ENCODE measurements at regions not wholly inside any gene's neighbourhood (a gene's known extent, or its start where the extent isn't known, plus 50 kb on each side); places are given as distances from the start of the nearest gene placed in this dataset.

DNA sequence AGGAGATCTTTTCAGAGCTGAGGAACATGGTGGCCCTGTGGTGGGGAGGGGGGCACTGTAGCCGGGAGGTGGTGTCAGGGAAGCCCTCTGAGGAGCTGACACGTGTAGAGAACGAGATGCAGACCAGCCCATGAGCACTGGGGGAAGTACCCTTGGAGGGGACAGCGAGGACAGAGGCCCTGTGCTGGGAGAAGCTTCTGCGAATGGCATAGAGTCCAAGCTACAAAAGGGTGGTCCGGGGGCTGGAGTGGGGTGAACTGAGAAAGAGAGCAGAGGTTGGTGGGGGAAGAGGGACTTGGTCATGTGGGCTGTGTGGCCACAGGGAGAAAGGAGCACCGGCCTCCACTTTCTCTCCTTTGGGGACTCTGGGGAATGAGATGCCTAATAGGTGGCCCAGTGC lies 270.8 kb downstream of the CBLN1 start:
- TF ChIP-seq EZH2 (IDR thresholded peaks at IDR 0.05) (no peak), FOXP2 (optimal IDR thresholded peaks at IDR 0.05; ENCODE audit: control extremely low read depth, extremely low read length, insufficient read depth) (no peak), POLR2AphosphoS5 (IDR thresholded peaks at IDR 0.05; ENCODE audit: borderline replicate concordance, low read depth, low read length) (no peak)
- no peak overlapping the region for H3K9ac ChIP-seq (ENCODE audit: insufficient read length)
- no peaks in the 10 kb centered on the region for H3K9me3 ChIP-seq (ENCODE audit: low read depth, low read length)
- no peak overlapping the region for H3K4me3 ChIP-seq
- no peaks in the 10 kb centered on the region for H3K36me3 ChIP-seq (ENCODE audit: insufficient read depth, low read length)
- DNase-seq (ENCODE audit: low read depth, low spot score) = no peak
- H3K27ac ChIP-seq = no peak overlapping the region

GRCh38 chr16:49010396-49010795 lies 271.2 kb downstream of the CBLN1 start:
- no peaks in the 10 kb centered on the region for H3K9me3 ChIP-seq (ENCODE audit: low read depth, low read length)
- DNase-seq (ENCODE audit: low read depth, low spot score) = no peak
- H3K27ac ChIP-seq = no peak overlapping the region
- H3K36me3 ChIP-seq (ENCODE audit: insufficient read depth, low read length) = no peaks in the 10 kb centered on the region
- H3K9ac ChIP-seq (ENCODE audit: insufficient read length) = no peak overlapping the region
- no peak overlapping the region for H3K4me3 ChIP-seq
- TF ChIP-seq POLR2AphosphoS5 (IDR thresholded peaks at IDR 0.05; ENCODE audit: borderline replicate concordance, low read depth, low read length) (no peak), FOXP2 (optimal IDR thresholded peaks at IDR 0.05; ENCODE audit: control extremely low read depth, extremely low read length, insufficient read depth) (no peak), EZH2 (IDR thresholded peaks at IDR 0.05) (no peak)

GRCh38 chr16:49009204-49009603 lies 272.4 kb downstream of the CBLN1 start:
- H3K27ac ChIP-seq = no peak overlapping the region
- H3K36me3 ChIP-seq (ENCODE audit: insufficient read depth, low read length) = no peaks in the 10 kb centered on the region
- no peaks in the 10 kb centered on the region for H3K9me3 ChIP-seq (ENCODE audit: low read depth, low read length)
- TF ChIP-seq POLR2AphosphoS5 (IDR thresholded peaks at IDR 0.05; ENCODE audit: borderline replicate concordance, low read depth, low read length) = no peak
- TF ChIP-seq EZH2 (IDR thresholded peaks at IDR 0.05) = no peak
- no peak for TF ChIP-seq FOXP2 (optimal IDR thresholded peaks at IDR 0.05; ENCODE audit: control extremely low read depth, extremely low read length, insufficient read depth)
- H3K9ac ChIP-seq (ENCODE audit: insufficient read length) = no peak overlapping the region
- no peak for DNase-seq (ENCODE audit: low read depth, low spot score)
- no peak overlapping the region for H3K4me3 ChIP-seq

DNA sequence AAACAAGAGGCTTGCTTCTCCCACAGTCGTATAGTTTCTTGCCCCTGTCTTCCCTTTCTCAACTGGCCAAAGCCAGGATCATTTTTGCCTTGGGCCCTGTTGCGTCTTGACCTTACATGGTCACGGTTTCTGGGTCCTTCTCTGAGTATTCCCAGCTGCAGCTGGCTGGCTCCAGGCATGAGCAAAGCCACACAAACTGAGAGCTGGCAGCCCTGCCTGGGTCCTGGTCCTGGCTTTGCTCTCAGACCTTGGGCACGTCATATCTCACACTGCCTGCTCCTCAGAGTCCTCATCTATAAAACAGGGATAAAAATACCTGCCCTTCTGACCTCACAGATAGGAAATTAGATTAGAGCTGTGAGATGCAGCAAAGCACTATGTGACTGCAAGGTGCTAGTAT lies 277.6 kb downstream of the CBLN1 start:
- H3K4me3 ChIP-seq = no peak overlapping the region
- TF ChIP-seq POLR2AphosphoS5 (IDR thresholded peaks at IDR 0.05; ENCODE audit: borderline replicate concordance, low read depth, low read length) (no peak), EZH2 (IDR thresholded peaks at IDR 0.05) (no peak), FOXP2 (optimal IDR thresholded peaks at IDR 0.05; ENCODE audit: control extremely low read depth, extremely low read length, insufficient read depth) (no peak)
- no peak overlapping the region for H3K9ac ChIP-seq (ENCODE audit: insufficient read length)
- H3K9me3 ChIP-seq (ENCODE audit: low read depth, low read length) = no peaks in the 10 kb centered on the region
- no peaks in the 10 kb centered on the region for H3K36me3 ChIP-seq (ENCODE audit: insufficient read depth, low read length)
- no peak for DNase-seq (ENCODE audit: low read depth, low spot score)
- no peak overlapping the region for H3K27ac ChIP-seq

- DNase-seq (ENCODE audit: low read depth, low spot score) = no peak
- H3K4me3 ChIP-seq = no peak overlapping the region
- no peaks in the 10 kb centered on the region for H3K36me3 ChIP-seq (ENCODE audit: insufficient read depth, low read length)
- H3K9ac ChIP-seq (ENCODE audit: insufficient read length) = no peak overlapping the region
- H3K27ac ChIP-seq = no peak overlapping the region
- no peak for TF ChIP-seq EZH2 (IDR thresholded peaks at IDR 0.05)
- H3K9me3 ChIP-seq (ENCODE audit: low read depth, low read length) = no peaks in the 10 kb centered on the region
These were observed 278.6 kb downstream of the CBLN1 start for GRCh38 chr16:49003022-49003421.

GRCh38 chr16:49000594-49000993 lies 281.0 kb downstream of the CBLN1 start:
- Histone ChIP-seq H3K36me3 (ENCODE audit: insufficient read depth, low read length) (no peaks in the 10 kb centered on the region), H3K4me3 (no peak overlapping the region), H3K27ac (no peak overlapping the region), H3K9ac (ENCODE audit: insufficient read length) (no peak overlapping the region), H3K9me3 (ENCODE audit: low read depth, low read length) (no peaks in the 10 kb centered on the region)
- no peak for DNase-seq (ENCODE audit: low read depth, low spot score)
- TF ChIP-seq EZH2 (IDR thresholded peaks at IDR 0.05) (no peak), POLR2AphosphoS5 (IDR thresholded peaks at IDR 0.05; ENCODE audit: borderline replicate concordance, low read depth, low read length) (no peak), FOXP2 (optimal IDR thresholded peaks at IDR 0.05; ENCODE audit: control extremely low read depth, extremely low read length, insufficient read depth) (no peak)

DNA sequence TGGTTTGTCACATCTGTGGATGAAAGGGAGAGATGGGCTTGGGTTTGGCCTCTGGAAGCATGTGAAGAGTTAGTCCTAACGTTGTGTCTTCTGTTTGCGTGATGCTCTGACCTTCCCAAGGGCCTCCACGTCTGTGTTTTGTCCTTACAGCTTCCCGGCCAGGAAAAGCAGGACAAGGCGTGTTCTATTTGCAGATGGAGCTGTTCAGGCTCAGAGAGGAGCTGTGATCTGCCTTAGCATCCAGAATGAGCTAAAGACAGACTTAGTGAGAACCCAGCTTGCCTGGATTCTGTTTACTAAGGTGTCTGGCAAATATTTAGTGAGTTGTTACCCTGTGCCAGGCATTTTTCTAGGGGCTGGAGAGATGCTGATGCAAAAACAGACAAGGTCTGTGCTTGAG lies 282.1 kb downstream of the CBLN1 start:
- no peak overlapping the region for H3K9ac ChIP-seq (ENCODE audit: insufficient read length)
- TF ChIP-seq EZH2 (IDR thresholded peaks at IDR 0.05) (no peak), FOXP2 (optimal IDR thresholded peaks at IDR 0.05; ENCODE audit: control extremely low read depth, extremely low read length, insufficient read depth) (no peak), POLR2AphosphoS5 (IDR thresholded peaks at IDR 0.05; ENCODE audit: borderline replicate concordance, low read depth, low read length) (no peak)
- H3K36me3 ChIP-seq (ENCODE audit: insufficient read depth, low read length) = no peaks in the 10 kb centered on the region
- no peak overlapping the region for H3K27ac ChIP-seq
- H3K4me3 ChIP-seq = no peak overlapping the region
- no peaks in the 10 kb centered on the region for H3K9me3 ChIP-seq (ENCODE audit: low read depth, low read length)
- no peak for DNase-seq (ENCODE audit: low read depth, low spot score)

DNA sequence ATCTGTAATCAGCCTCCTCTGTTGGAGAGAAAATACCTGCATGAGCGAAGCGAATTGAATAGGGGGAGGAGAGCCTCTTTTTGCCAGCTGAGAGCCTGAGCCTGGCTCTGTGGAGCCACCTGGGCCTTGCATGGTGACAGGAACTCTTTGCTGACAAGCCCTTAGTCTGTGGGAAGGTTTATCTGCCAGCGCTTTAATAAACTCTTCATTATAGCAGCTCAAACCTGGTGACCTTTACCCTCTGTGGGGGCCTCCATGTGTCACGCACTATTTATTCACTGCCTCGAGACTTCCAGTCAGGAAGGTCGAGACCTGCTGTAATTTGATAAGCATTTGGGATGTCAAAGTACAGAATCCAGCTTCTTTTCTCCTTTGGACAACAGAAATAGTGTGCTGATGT lies 282.6 kb downstream of the CBLN1 start:
- TF ChIP-seq FOXP2 (optimal IDR thresholded peaks at IDR 0.05; ENCODE audit: control extremely low read depth, extremely low read length, insufficient read depth) = no peak
- TF ChIP-seq EZH2 (IDR thresholded peaks at IDR 0.05) = no peak
- no peak for TF ChIP-seq POLR2AphosphoS5 (IDR thresholded peaks at IDR 0.05; ENCODE audit: borderline replicate concordance, low read depth, low read length)

GRCh38 chr16:48997946-48998345 lies 283.7 kb downstream of the CBLN1 start:
- TF ChIP-seq POLR2AphosphoS5 (IDR thresholded peaks at IDR 0.05; ENCODE audit: borderline replicate concordance, low read depth, low read length) (no peak), FOXP2 (optimal IDR thresholded peaks at IDR 0.05; ENCODE audit: control extremely low read depth, extremely low read length, insufficient read depth) (no peak), EZH2 (IDR thresholded peaks at IDR 0.05) (no peak)
- no peak overlapping the region for H3K4me3 ChIP-seq
- no peak overlapping the region for H3K27ac ChIP-seq
- no peaks in the 10 kb centered on the region for H3K36me3 ChIP-seq (ENCODE audit: insufficient read depth, low read length)
- H3K9ac ChIP-seq (ENCODE audit: insufficient read length) = no peak overlapping the region
- DNase-seq (ENCODE audit: low read depth, low spot score) = no peak
- no peaks in the 10 kb centered on the region for H3K9me3 ChIP-seq (ENCODE audit: low read depth, low read length)

More for the DNA sequence above, 282.6 kb downstream of the CBLN1 start:
- Histone ChIP-seq H3K36me3 (ENCODE audit: insufficient read depth, low read length) (no peaks in the 10 kb centered on the region), H3K4me3 (no peak overlapping the region), H3K9me3 (ENCODE audit: low read depth, low read length) (no peaks in the 10 kb centered on the region), H3K9ac (ENCODE audit: insufficient read length) (no peak overlapping the region), H3K27ac (no peak overlapping the region)
- no peak for DNase-seq (ENCODE audit: low read depth, low spot score)
